Breast epithelium (tissue), 4 donors: ENCODE measurements at regions not wholly inside any gene's neighbourhood (a gene's known extent, or its start where the extent isn't known, plus 50 kb on each side); places are given as distances from the start of the nearest gene placed in this dataset.

Experiments used
- DNase-seq, 2 donors: peaks; one replicate each; pipeline ENCODE4 v3.0.0-alpha.2; 2019; ENCODE audit warnings: low spot score in 2 of 2
- H3K27ac ChIP-seq, 2 donors: fragments of 200-600 bp; sonication (generic) in 1 of 2; one replicate each; pipeline ENCODE4 v1.5.1; 2016 to 2019; ENCODE audit warnings: mild to moderate bottlenecking in 1 of 2
- H3K27me3 ChIP-seq, 2 donors: fragments of 200-600 bp; sonication (generic) in 1 of 2; one replicate each; pipeline versions ENCODE4 v1.5.1 to v1.6.0; 2017 to 2019; ENCODE audit warnings: control low read depth in 1 of 2, mild to moderate bottlenecking in 1 of 2
- H3K36me3 ChIP-seq: fragments of 200-600 bp; one replicate; pipeline ENCODE4 v1.5.1; 2019
- H3K4me1 ChIP-seq, 2 donors: fragments of 200-600 bp; sonication (generic); one replicate each; pipeline ENCODE4 v1.5.1; 2016 to 2019; ENCODE audit warnings: control low read depth in 1 of 2
- H3K4me3 ChIP-seq, 3 donors: fragments of 200-600 bp; sonication (generic); 1 replicate in 2 of 3; 2 replicates in 1 of 3; pipeline ENCODE4 v1.5.1; 2016 to 2019; ENCODE audit warnings: mild to moderate bottlenecking in 3 of 3, moderate library complexity in 2 of 3
- H3K9me3 ChIP-seq, 2 donors: fragments of 200-600 bp; sonication (generic) in 1 of 2; one replicate each; pipeline ENCODE4 v1.5.1; 2016 to 2019; ENCODE audit warnings: control low read depth in 1 of 2
- POLR2A ChIP-seq: fragments of 450-650 bp; IDR thresholded peaks from one replicate; pipeline ENCODE4 v1.6.1; 2016; ENCODE audit warnings: antibody characterized with exemption, mild to moderate bottlenecking, moderate library complexity
- POLR2AphosphoS5 ChIP-seq, 3 donors: sonication (generic); formaldehyde crosslinking; IDR thresholded peaks; one replicate each; pipeline ENCODE4 v1.6.1; 2017; ENCODE audit warnings: antibody characterized with exemption in 3 of 3
- intact Hi-C: fragments of 100-400 bp; cut with DNase I; formaldehyde crosslinking; loops from one replicate; pipeline ENCODE4 v1.15.1; 2023; ENCODE audit warnings: low total_unique reads
- TF ChIP-seq, protein P1 (sequence below), 3 donors: fragments of 450-650 bp; IDR thresholded peaks; one replicate each; pipeline ENCODE4 v1.5.1; 2016 to 2017; ENCODE audit warnings: antibody characterized with exemption in 3 of 3, mild to moderate bottlenecking in 3 of 3, moderate library complexity in 3 of 3

DNA sequence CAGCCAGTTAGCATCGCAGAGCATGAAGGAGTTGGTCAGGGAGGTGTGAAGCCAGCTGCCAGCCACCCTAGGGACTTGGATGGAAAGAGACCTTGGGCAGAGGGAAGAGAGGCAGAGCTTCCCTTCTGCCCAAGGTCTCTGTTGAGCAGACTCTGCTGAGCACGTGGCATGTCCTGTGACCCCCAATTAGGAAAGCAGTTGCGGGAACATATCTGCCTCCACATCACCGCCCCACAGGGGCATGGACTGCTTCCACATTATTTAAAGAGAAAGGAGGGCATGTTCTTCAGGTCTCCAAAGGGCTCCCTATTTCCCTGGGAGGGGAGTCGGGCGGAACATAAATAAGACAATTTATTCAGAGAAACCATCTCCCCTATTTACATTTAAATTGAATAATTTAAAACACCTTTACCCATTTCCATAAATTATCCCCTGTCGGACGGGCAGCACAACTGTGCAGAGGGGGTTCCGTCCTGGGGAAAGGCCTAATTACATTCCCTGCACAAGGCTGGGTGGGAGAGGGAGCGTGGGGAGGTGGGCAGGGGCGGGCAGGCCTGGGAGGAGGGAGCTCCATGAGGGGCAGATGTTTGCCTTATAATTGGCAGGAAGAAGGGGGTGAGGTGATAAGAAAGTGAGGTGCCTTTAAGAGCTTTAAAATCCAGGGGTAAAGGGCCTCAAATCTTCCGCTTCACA, 88.8 kb upstream of the THY1 start:
- Histone ChIP-seq H3K27ac (no peak overlapping the region), H3K27me3 (no peaks in the 10 kb centered on the region), H3K9me3 (no peaks in the 10 kb centered on the region), H3K4me3 (no peak overlapping the region), H3K4me1 (no peaks in the 10 kb centered on the region), H3K36me3 (no peaks in the 10 kb centered on the region)
- intact Hi-C loops: no loop called here
- no peak for TF ChIP-seq POLR2A
- no peak for TF ChIP-seq POLR2AphosphoS5 (IDR thresholded peaks at IDR 0.05)
- no peak for DNase-seq

DNA sequence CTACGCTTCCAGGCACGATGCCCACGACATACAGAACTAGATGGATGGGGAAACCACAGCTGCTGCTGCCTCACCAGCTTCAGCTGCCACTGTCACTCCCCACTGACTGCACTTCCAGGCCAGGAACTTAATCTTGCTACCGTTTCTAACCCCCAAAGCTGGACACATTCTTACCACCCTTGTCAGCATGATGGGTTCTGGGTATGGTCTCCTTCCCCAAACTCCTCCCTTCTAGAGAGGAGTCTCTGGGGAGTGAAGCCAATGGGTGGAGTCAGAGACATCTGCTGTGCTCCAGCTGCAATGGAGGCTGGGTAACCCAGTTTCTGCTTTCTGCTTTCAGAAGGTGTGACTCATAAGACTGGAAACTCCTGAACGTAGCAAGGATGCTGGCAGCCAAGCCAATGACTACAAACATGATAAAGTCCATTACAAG, 87.0 kb upstream of the THY1 start:
- no peak overlapping the region for H3K4me3 ChIP-seq
- H3K36me3 ChIP-seq: no peaks in the 10 kb centered on the region
- no peak for DNase-seq
- no peaks in the 10 kb centered on the region for H3K27me3 ChIP-seq
- no peak overlapping the region for H3K27ac ChIP-seq
- TF ChIP-seq POLR2AphosphoS5 (IDR thresholded peaks at IDR 0.05) (no peak), POLR2A (no peak)
- TF ChIP-seq, protein P1, sequence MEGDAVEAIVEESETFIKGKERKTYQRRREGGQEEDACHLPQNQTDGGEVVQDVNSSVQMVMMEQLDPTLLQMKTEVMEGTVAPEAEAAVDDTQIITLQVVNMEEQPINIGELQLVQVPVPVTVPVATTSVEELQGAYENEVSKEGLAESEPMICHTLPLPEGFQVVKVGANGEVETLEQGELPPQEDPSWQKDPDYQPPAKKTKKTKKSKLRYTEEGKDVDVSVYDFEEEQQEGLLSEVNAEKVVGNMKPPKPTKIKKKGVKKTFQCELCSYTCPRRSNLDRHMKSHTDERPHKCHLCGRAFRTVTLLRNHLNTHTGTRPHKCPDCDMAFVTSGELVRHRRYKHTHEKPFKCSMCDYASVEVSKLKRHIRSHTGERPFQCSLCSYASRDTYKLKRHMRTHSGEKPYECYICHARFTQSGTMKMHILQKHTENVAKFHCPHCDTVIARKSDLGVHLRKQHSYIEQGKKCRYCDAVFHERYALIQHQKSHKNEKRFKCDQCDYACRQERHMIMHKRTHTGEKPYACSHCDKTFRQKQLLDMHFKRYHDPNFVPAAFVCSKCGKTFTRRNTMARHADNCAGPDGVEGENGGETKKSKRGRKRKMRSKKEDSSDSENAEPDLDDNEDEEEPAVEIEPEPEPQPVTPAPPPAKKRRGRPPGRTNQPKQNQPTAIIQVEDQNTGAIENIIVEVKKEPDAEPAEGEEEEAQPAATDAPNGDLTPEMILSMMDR (IDR thresholded peaks at IDR 0.05): no peak
- intact Hi-C loops: no loop called here
- H3K4me1 ChIP-seq: no peaks in the 10 kb centered on the region
- no peaks in the 10 kb centered on the region for H3K9me3 ChIP-seq

DNA sequence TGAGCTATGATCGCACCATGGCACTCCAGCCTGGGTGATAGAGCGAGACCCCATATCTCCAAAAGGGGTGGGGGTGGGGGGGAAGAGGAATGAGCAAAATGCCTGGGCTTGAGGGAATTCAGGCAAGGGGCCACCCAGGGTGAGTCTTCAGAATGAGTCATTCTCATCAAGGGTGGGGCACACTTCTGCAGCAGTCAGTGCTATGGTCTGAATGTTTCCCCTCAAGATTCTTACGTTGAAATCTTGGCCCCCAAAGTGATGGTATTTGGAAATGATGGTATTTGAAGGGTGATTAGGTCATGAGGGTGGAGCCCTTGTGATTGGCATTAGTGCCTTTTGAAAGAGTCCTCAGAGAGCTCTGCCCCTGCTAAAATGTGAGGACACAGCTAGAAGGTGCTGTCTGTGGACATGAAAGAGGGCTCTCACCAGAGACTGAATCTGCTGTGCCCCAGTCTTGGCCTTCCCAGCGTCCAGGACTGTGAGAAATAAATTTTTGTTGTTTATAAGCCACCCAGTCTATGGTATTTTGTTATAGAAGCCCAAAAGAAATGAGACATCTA, 86.4 kb upstream of the THY1 start:
- Histone ChIP-seq H3K9me3 (no peaks in the 10 kb centered on the region), H3K27me3 (no peaks in the 10 kb centered on the region), H3K27ac (no peak overlapping the region), H3K36me3 (no peaks in the 10 kb centered on the region), H3K4me3 (no peak overlapping the region), H3K4me1 (no peaks in the 10 kb centered on the region)
- TF ChIP-seq POLR2AphosphoS5 (IDR thresholded peaks at IDR 0.05) (no peak), POLR2A (no peak)
- TF ChIP-seq, protein P1 (IDR thresholded peaks at IDR 0.05): no peak
- intact Hi-C loops: no loop called here
- DNase-seq: no peak

DNA sequence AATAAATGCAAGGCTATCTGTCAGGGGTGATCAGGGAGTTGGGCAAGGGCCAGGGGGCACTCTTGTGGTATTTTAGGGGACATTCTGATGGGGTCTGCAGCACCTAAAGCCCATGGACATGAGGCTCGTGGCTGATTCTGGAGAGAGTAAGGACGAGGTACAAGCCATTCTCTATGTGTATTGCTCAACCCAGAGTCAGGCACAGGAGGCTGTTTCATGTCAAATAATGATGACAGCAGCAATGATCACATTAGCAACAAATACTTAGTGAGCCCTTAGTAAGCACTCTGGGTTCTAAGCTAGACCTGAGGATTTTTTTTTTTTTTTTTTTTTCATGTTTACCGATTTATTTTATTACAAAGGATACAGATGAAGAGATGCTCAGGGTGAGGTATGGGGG, 83.5 kb upstream of the THY1 start:
- intact Hi-C loops: no loop called here
- no peak for TF ChIP-seq POLR2AphosphoS5 (IDR thresholded peaks at IDR 0.05)
- no peak for TF ChIP-seq POLR2A
- TF ChIP-seq, protein P1 (IDR thresholded peaks at IDR 0.05): no peak
- H3K27me3 ChIP-seq: peaks cover 0 to 4% of the 10 kb centered on the region in 2 donors
- H3K4me1 ChIP-seq: no peaks in the 10 kb centered on the region
- no peak overlapping the region for H3K27ac ChIP-seq
- H3K9me3 ChIP-seq: no peaks in the 10 kb centered on the region
- no peak overlapping the region for H3K4me3 ChIP-seq
- no peaks in the 10 kb centered on the region for H3K36me3 ChIP-seq
- DNase-seq: no peak

DNA sequence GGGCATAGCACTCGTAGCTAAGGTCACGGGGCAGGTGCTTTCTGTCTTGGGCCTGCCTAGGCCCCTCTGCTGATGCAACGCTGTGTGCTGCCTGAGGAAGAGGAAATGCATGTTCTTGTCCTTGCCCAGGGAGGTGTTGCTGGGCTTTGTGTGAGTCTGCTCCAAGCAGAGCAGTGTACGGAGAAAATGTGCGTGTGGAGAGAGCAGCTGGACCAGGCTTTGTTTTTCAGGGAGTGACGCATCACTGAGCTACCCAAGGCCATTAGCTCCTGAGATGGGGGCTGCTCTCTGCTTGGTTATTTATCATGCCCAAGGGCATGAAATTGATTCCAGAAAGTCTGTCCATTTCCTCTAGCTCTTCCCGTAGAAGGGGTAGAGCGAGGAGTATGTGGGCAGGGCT, 82.9 kb upstream of the THY1 start:
- Histone ChIP-seq H3K4me3 (no peak overlapping the region), H3K27ac (no peak overlapping the region), H3K4me1 (no peaks in the 10 kb centered on the region), H3K36me3 (no peaks in the 10 kb centered on the region), H3K27me3 (peaks cover 0 to 4% of the 10 kb centered on the region in 2 donors), H3K9me3 (no peaks in the 10 kb centered on the region)
- DNase-seq: no peak
- TF ChIP-seq, protein P1 (IDR thresholded peaks at IDR 0.05): no peak
- TF ChIP-seq POLR2AphosphoS5 (IDR thresholded peaks at IDR 0.05) (no peak), POLR2A (no peak)
- intact Hi-C loops: no loop called here
